SK-N-SH (cell line): ENCODE measurements at regions not wholly inside any gene's neighbourhood (a gene's known extent, or its start where the extent isn't known, plus 50 kb on each side); places are given as distances from the start of the nearest gene placed in this dataset.

Experiments
- CTCF ChIA-PET: fragments of 300-600, 350-600 bp; formaldehyde crosslinking; extraction: SDS; loops from one replicate; lab custom pipeline; 2021; lab: Yijun Ruan, JAX
- POLR2A ChIA-PET: fragments of 350-600 bp; sonication (Branson Sonifier 250); formaldehyde crosslinking; extraction: SDS; loops from one replicate; lab custom pipeline; 2020; ENCODE audit warnings: antibody characterized with exemption, inconsistent platforms; lab: Yijun Ruan, JAX
- DNase-seq: peaks from one replicate; pipeline ENCODE4 v3.0.0; 2012
- H2AFZ ChIP-seq: fragments of 200-600 bp; sonication (generic); 2 replicates; pipeline ENCODE4 v1.8.1; 2016; ENCODE audit warnings: antibody characterized with exemption, mild to moderate bottlenecking, low read depth
- H3F3A ChIP-seq: fragments of 200-600 bp; sonication (generic); replicated peaks from 2 replicates; pipeline ENCODE3; 2016; ENCODE audit warnings: antibody characterized with exemption, mild to moderate bottlenecking; ENCODE audit not compliant: insufficient read depth
- H3K27ac ChIP-seq, 2 experiments: fragments of 200-500 bp in 1 of 2; fragments of 200-600 bp in 1 of 2; sonication (Bioruptor generic) in 1 of 2; sonication (generic), shearing (Covaris generic) in 1 of 2; 2 replicates each; pipeline versions ENCODE4 v1.5.1 to v1.6.1; 2014 to 2016; ENCODE audit warnings: low read depth in 2 of 2, inconsistent platforms in 1 of 2, low read length in 1 of 2, mild to moderate bottlenecking in 1 of 2, mixed read lengths in 1 of 2
- H3K27me3 ChIP-seq: fragments of 200-600 bp; sonication (generic), shearing (Covaris generic); 2 replicates; pipeline ENCODE4 v1.6.1; 2016; ENCODE audit warnings: mixed run types; ENCODE audit not compliant: insufficient read depth
- H3K36me3 ChIP-seq, 2 experiments: fragments of 200-500 bp in 1 of 2; fragments of 200-600 bp in 1 of 2; sonication (Bioruptor generic) in 1 of 2; sonication (generic) in 1 of 2; replicated peaks in 1 of 2; 2 replicates each; pipeline versions ENCODE3 to v1.5.1; 2014 to 2016; ENCODE audit warnings: low read length in 1 of 2, mild to moderate bottlenecking in 1 of 2; ENCODE audit not compliant: insufficient read depth in 2 of 2, control insufficient read depth in 1 of 2
- H3K4me1 ChIP-seq, 2 experiments: fragments of 200-500 bp in 1 of 2; fragments of 200-600 bp in 1 of 2; sonication (Bioruptor generic) in 1 of 2; sonication (generic), shearing (Covaris generic) in 1 of 2; 2 replicates each; pipeline versions ENCODE4 v1.5.1 to v1.6.1; 2014 to 2016; ENCODE audit warnings: low read depth in 1 of 2, low read length in 1 of 2, mixed run types in 1 of 2; ENCODE audit not compliant: insufficient read depth in 2 of 2, control insufficient read depth in 1 of 2
- H3K4me2 ChIP-seq: fragments of 200-600 bp; sonication (generic), shearing (Covaris generic); 2 replicates; pipeline ENCODE4 v1.6.1; 2017; ENCODE audit warnings: mixed run types
- H3K4me3 ChIP-seq, 2 experiments: fragments of 200-500 bp in 1 of 2; fragments of 200-600 bp in 1 of 2; sonication (Bioruptor generic) in 1 of 2; sonication (generic), shearing (Covaris generic) in 1 of 2; 2 replicates each; pipeline versions ENCODE4 v1.5.1 to v1.8.1; 2014 to 2016; ENCODE audit warnings: low read depth in 2 of 2, inconsistent platforms in 1 of 2, low read length in 1 of 2, mild to moderate bottlenecking in 1 of 2, mixed read lengths in 1 of 2, moderate library complexity in 1 of 2
- H3K79me2 ChIP-seq: fragments of 200-600 bp; sonication (generic); 2 replicates; pipeline ENCODE4 v1.8.1; 2017; ENCODE audit warnings: mild to moderate bottlenecking; ENCODE audit not compliant: insufficient read depth
- H3K9ac ChIP-seq: fragments of 200-600 bp; sonication (generic); 2 replicates; pipeline ENCODE4 v1.6.1; 2017; ENCODE audit warnings: mixed run types
- H3K9me2 ChIP-seq: fragments of 200-600 bp; sonication (generic); 2 replicates; pipeline ENCODE4 v1.6.1; 2017; ENCODE audit warnings: mixed run types
- H3K9me3 ChIP-seq: fragments of 200-600 bp; sonication (generic); 2 replicates; pipeline ENCODE4 v1.6.1; 2017; ENCODE audit warnings: mixed run types, mild to moderate bottlenecking, moderate library complexity
- H4K20me1 ChIP-seq: fragments of 200-600 bp; sonication (generic); 2 replicates; pipeline ENCODE4 v1.6.1; 2017; ENCODE audit warnings: mild to moderate bottlenecking, mixed run types; ENCODE audit not compliant: insufficient read depth
- EP300 ChIP-seq, 2 experiments: IDR thresholded peaks; 2 replicates each; pipeline versions ENCODE4 v1.4.0 to v1.6.1; 2012; ENCODE audit warnings: borderline replicate concordance in 1 of 2, low read depth in 1 of 2, low read length in 1 of 2
- EZH2phosphoT487 ChIP-seq: fragments of 200-600 bp; sonication (generic); IDR thresholded peaks from 2 replicates; pipeline ENCODE4 v1.6.1; 2017; ENCODE audit warnings: low read depth, mixed run types, mild to moderate bottlenecking, antibody characterized with exemption, moderate library complexity, borderline replicate concordance
- FOSL2 ChIP-seq: IDR thresholded peaks from 2 replicates; pipeline ENCODE4 v1.4.0; 2012; ENCODE audit warnings: low read depth, mild to moderate bottlenecking, moderate library complexity, borderline replicate concordance
- FOXM1 ChIP-seq: IDR thresholded peaks from 2 replicates; pipeline ENCODE4 v1.4.0; 2012; ENCODE audit warnings: low read depth, mild to moderate bottlenecking
- GATA2 ChIP-seq: sonication (generic); formaldehyde crosslinking; IDR thresholded peaks from 2 replicates; pipeline ENCODE4 v1.5.0; 2020; ENCODE audit warnings: mild to moderate bottlenecking, missing genetic modification reagents
- MEF2A ChIP-seq: IDR thresholded peaks from 2 replicates; pipeline ENCODE4 v1.4.0; 2012; ENCODE audit warnings: low read depth, borderline replicate concordance
- MXI1 ChIP-seq: IDR thresholded peaks from 2 replicates; pipeline ENCODE4 v1.6.1; 2012; ENCODE audit warnings: mild to moderate bottlenecking, low read depth, low read length, improper control_type of control experiment
- POLR2AphosphoS5 ChIP-seq: IDR thresholded peaks from 2 replicates; pipeline ENCODE4 v1.6.1; 2012; ENCODE audit warnings: low read depth, low read length
- RAD21 ChIP-seq: IDR thresholded peaks from 2 replicates; pipeline ENCODE4 v1.6.1; 2012; ENCODE audit warnings: mild to moderate bottlenecking, low read length
- TAF1 ChIP-seq: IDR thresholded peaks from 2 replicates; pipeline ENCODE4 v1.6.1; 2012; ENCODE audit warnings: low read depth, mild to moderate bottlenecking, low read length, moderate library complexity, borderline replicate concordance
- TEAD4 ChIP-seq: IDR thresholded peaks from 2 replicates; pipeline ENCODE4 v1.4.0; 2012; ENCODE audit warnings: mild to moderate bottlenecking, borderline replicate concordance; ENCODE audit not compliant: insufficient read depth
- USF1 ChIP-seq: IDR thresholded peaks from 2 replicates; pipeline ENCODE4 v1.4.0; 2012; ENCODE audit warnings: low read depth, borderline replicate concordance
- YY1 ChIP-seq: IDR thresholded peaks from 2 replicates; pipeline ENCODE4 v1.4.0; 2012; ENCODE audit warnings: low read depth, mild to moderate bottlenecking
- ZBTB33 ChIP-seq: IDR thresholded peaks from 2 replicates; pipeline ENCODE4 v1.4.0; 2012; ENCODE audit warnings: low read depth, borderline replicate concordance
- WGBS: methylation state at CpG from one replicate; pipeline ENCODE4 v1.1.6; 2017; ENCODE audit warnings: low lambda C conversion rate; 5-methylcytosine and 5-hydroxymethylcytosine counted together
- TF ChIP-seq, protein P1 (sequence below): IDR thresholded peaks from 2 replicates; pipeline ENCODE4 v1.6.1; 2012; ENCODE audit warnings: mild to moderate bottlenecking, low read depth, low read length, moderate library complexity

GRCh38 chr15:70358871-70359647 is 261.3 kb upstream of the TLE3 start (continued):
- TF ChIP-seq TEAD4 = no peak

DNA sequence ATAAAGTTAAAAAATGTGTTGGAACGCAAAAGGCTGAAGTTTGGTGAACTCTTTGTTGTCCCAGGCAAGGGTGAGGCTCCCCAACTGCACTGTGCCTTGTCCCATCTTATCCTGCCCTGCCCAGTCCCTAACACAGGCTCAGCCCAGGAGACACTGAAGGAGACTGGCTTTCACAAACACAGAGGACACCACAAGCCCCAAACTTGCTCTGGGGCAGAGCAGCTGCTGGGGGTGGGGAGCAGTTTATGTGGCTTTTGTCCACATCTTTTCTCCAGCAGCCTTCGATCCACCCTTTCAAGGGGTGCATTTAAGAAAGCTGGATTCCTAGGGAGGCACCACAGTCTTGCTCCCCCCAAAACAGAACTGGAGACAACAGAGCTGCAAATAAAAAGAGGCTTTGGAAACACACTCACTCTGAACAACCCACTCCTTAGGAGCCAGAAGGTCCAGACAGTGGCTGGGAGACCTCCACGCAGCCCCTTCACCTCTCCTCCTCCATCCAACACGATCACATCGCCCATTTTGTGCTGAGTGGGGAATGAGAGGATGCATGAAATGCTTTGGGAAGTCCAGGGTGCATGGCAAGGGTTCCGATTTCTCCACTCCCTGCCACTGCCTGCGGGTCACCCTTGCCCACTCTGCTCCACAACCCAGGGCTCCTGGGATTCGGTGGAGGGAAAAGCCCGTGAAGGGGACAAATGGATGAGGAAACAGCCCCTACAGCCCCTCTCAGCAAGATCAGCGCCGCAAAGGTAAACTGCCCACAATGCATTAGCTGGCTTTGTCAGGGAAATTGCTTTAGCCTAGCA is 260.5 kb upstream of the TLE3 start:
- Histone ChIP-seq H4K20me1 (no peaks in the 10 kb centered on the region), H3K9ac (no peak overlapping the region)
- no peak for TF ChIP-seq TAF1
- no peak for TF ChIP-seq EZH2phosphoT487
- no peak for TF ChIP-seq FOXM1
- no peak for TF ChIP-seq POLR2AphosphoS5
- TF ChIP-seq EP300 (IDR thresholded peaks at IDR 0.05; ENCODE audit: borderline replicate concordance in 1 of 2, low read depth in 1 of 2, low read length in 1 of 2) = no peak
- TF ChIP-seq USF1 = no peak
- TF ChIP-seq, all 33 proteins: peak for 0
- ChIA-PET CTCF (interaction anchor here (1.1 kb wide), 1 partner anchor 19 kb away, joined by 3 read pairs; no protein-coding TSS in a partner anchor), POLR2A (no interaction called here)
- Histone ChIP-seq H3K36me3 (no peaks in the 10 kb centered on the region), H2AFZ (no peak overlapping the region), H3F3A (no peaks in the 10 kb centered on the region), H3K4me2 (no peak overlapping the region), H3K9me2 (no peaks in the 10 kb centered on the region), H3K27ac (peak overlapping the region in 1 of 2 experiments; percentile 8; a peak in 2 of 4 replicates), H3K27me3 (0 out of 2 replicates have a peak, but pooled peaks cover 4% of the 10 kb centered on the region), H3K4me1 (peaks cover 0 to 33% of the 10 kb centered on the region in 2 experiments; a peak in 2 of 4 replicates), H3K9me3 (no peaks in the 10 kb centered on the region), H3K79me2 (no peaks in the 10 kb centered on the region), H3K4me3 (no peak overlapping the region; a peak in 1 of 4 replicates)
- 90% methylated on average over 11 of the region's 11 CpGs for WGBS
- DNase-seq = no peak

GRCh38 chr15:70357453-70357852 is 259.7 kb upstream of the TLE3 start:
- WGBS = 86% methylated on average over 3 of the region's 8 CpGs
- Histone ChIP-seq H3K4me3 (no peak overlapping the region), H3K27me3 (peaks cover 4% of the 10 kb centered on the region; the same call in 1 of the 2 replicates), H2AFZ (no peak overlapping the region), H3K9me3 (no peaks in the 10 kb centered on the region), H4K20me1 (no peaks in the 10 kb centered on the region), H3K4me2 (no peak overlapping the region), H3K36me3 (no peaks in the 10 kb centered on the region), H3K27ac (peak overlapping the region in 1 of 2 experiments; percentile 8; a peak in 2 of 4 replicates), H3F3A (no peaks in the 10 kb centered on the region), H3K9ac (no peak overlapping the region), H3K79me2 (no peaks in the 10 kb centered on the region), H3K9me2 (no peaks in the 10 kb centered on the region), H3K4me1 (peaks cover 0 to 28% of the 10 kb centered on the region in 2 experiments; a peak in 2 of 4 replicates)
- ChIA-PET POLR2A (no interaction called here), CTCF (no interaction called here)
- TF ChIP-seq GATA2 (CRISPR knock-in tag) (peak; percentile 34; the same call in 1 of the 2 replicates), MEF2A (no peak), FOXM1 (no peak), YY1 (no peak), FOSL2 (no peak), RAD21 (no peak), ZBTB33 (no peak), MXI1 (no peak)
- TF ChIP-seq, protein P1, sequence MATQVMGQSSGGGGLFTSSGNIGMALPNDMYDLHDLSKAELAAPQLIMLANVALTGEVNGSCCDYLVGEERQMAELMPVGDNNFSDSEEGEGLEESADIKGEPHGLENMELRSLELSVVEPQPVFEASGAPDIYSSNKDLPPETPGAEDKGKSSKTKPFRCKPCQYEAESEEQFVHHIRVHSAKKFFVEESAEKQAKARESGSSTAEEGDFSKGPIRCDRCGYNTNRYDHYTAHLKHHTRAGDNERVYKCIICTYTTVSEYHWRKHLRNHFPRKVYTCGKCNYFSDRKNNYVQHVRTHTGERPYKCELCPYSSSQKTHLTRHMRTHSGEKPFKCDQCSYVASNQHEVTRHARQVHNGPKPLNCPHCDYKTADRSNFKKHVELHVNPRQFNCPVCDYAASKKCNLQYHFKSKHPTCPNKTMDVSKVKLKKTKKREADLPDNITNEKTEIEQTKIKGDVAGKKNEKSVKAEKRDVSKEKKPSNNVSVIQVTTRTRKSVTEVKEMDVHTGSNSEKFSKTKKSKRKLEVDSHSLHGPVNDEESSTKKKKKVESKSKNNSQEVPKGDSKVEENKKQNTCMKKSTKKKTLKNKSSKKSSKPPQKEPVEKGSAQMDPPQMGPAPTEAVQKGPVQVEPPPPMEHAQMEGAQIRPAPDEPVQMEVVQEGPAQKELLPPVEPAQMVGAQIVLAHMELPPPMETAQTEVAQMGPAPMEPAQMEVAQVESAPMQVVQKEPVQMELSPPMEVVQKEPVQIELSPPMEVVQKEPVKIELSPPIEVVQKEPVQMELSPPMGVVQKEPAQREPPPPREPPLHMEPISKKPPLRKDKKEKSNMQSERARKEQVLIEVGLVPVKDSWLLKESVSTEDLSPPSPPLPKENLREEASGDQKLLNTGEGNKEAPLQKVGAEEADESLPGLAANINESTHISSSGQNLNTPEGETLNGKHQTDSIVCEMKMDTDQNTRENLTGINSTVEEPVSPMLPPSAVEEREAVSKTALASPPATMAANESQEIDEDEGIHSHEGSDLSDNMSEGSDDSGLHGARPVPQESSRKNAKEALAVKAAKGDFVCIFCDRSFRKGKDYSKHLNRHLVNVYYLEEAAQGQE = no peak
- no peak for DNase-seq
